ENCODE measurements at regions not wholly inside any gene's neighbourhood (a gene's known extent, or its start where the extent isn't known, plus 50 kb on each side); places are given as distances from the start of the nearest gene placed in this dataset.

GRCh38 chr20:51331481-51331880 is 211.0 kb downstream of the NFATC2 start:
- TF ChIP-seq CTCF (conservative IDR thresholded peaks at IDR 0.05; ENCODE audit: low read depth, low read length) (no peak), EZH2phosphoT487 (IDR thresholded peaks at IDR 0.05; ENCODE audit: borderline replicate concordance, low read length) (no peak), EZH2 (IDR thresholded peaks at IDR 0.05; ENCODE audit: low read length, unreplicated experiment) (no peak)

Measured in PC-3 (cell line).